ENCODE measurements at regions not wholly inside any gene's neighbourhood (a gene's known extent, or its start where the extent isn't known, plus 50 kb on each side); places are given as distances from the start of the nearest gene placed in this dataset.

GRCh38 chr5:3022665-3023064, 271.2 kb upstream of the IRX2 start:
- H3K36me3 ChIP-seq, result no peaks in the 10 kb centered on the region
- H3K4me1 ChIP-seq, result no peaks in the 10 kb centered on the region
- H3K27ac ChIP-seq, result no peak overlapping the region
- no peak for DNase-seq
- TF ChIP-seq CTCF (IDR thresholded peaks at IDR 0.05) (no peak), POLR2A (IDR thresholded peaks at IDR 0.05) (no peak)
- intact Hi-C loops (cut with DNase I; ENCODE audit: low total_unique reads), result no loop called here
- no peak overlapping the region for H3K4me3 ChIP-seq
- no peaks in the 10 kb centered on the region for H3K9me3 ChIP-seq
- no peaks in the 10 kb centered on the region for H3K27me3 ChIP-seq

DNA sequence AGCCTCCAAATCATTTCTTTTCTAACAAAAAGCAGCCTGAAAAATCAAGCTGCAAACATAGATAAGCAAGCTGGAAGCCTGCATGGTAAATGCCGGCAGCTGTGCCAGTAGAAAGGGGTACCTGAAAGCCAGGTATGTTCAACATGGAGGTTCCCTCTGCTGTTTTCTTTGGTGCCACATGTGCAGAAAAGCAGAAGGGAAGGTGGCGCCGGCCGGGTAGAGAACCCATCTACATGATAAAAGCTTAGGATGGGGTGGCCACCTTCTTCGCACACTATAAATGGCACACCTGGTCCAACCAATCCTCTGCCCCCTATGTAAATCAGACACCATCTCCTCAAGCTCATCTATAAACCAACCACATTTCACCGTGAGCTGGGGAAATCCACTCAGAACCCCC, 268.9 kb upstream of the IRX2 start:
- Histone ChIP-seq H3K4me1 (no peaks in the 10 kb centered on the region), H3K27ac (no peak overlapping the region), H3K36me3 (no peaks in the 10 kb centered on the region), H3K4me3 (no peak overlapping the region), H3K9me3 (no peaks in the 10 kb centered on the region), H3K27me3 (no peaks in the 10 kb centered on the region)
- intact Hi-C loops (cut with DNase I; ENCODE audit: low total_unique reads), result no loop called here
- no peak for TF ChIP-seq CTCF (IDR thresholded peaks at IDR 0.05)
- no peak for TF ChIP-seq POLR2A (IDR thresholded peaks at IDR 0.05)
- DNase-seq, result no peak

DNA sequence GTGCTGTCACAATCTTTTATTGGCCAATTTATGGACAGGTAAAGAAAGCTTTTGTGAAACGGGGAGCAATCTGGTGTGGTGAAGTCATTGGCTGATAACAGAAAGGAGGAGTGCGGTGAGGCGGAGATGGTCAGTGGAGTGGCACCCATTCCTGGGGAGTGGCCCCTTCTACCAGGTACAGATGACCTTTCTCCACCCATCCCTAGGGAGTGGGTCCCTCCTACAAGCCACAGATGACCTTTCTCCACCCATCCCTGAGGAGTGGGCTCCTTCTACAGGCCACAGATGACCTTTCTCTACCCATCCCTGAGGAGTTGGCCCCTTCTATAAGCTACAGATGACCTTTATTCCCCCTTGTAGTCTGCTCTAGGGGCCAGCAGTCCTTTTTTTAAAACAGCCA, 267.6 kb upstream of the IRX2 start:
- Histone ChIP-seq H3K4me1 (no peaks in the 10 kb centered on the region), H3K9me3 (no peaks in the 10 kb centered on the region), H3K27ac (no peak overlapping the region), H3K4me3 (no peak overlapping the region), H3K36me3 (no peaks in the 10 kb centered on the region), H3K27me3 (no peaks in the 10 kb centered on the region)
- no peak for TF ChIP-seq POLR2A (IDR thresholded peaks at IDR 0.05)
- no peak for TF ChIP-seq CTCF (IDR thresholded peaks at IDR 0.05)
- no peak for DNase-seq
- intact Hi-C loops (cut with DNase I; ENCODE audit: low total_unique reads), result no loop called here

- Histone ChIP-seq H3K27me3 (no peaks in the 10 kb centered on the region), H3K36me3 (no peaks in the 10 kb centered on the region), H3K4me3 (no peak overlapping the region), H3K9me3 (no peaks in the 10 kb centered on the region), H3K4me1 (no peaks in the 10 kb centered on the region), H3K27ac (no peak overlapping the region)
- intact Hi-C loops (cut with DNase I; ENCODE audit: low total_unique reads), result no loop called here
- DNase-seq, result no peak
- TF ChIP-seq CTCF (IDR thresholded peaks at IDR 0.05), result no peak
- no peak for TF ChIP-seq POLR2A (IDR thresholded peaks at IDR 0.05)
Observed at GRCh38 chr5:3011764-3012017, 260.2 kb upstream of the IRX2 start.

GRCh38 chr5:3010953-3011763, 259.7 kb upstream of the IRX2 start:
- H3K4me3 ChIP-seq, result no peak overlapping the region
- no peaks in the 10 kb centered on the region for H3K36me3 ChIP-seq
- TF ChIP-seq POLR2A (IDR thresholded peaks at IDR 0.05), result no peak
- no peak for TF ChIP-seq CTCF (IDR thresholded peaks at IDR 0.05)
- no peak for DNase-seq
- no peaks in the 10 kb centered on the region for H3K9me3 ChIP-seq
- H3K27me3 ChIP-seq, result no peaks in the 10 kb centered on the region
- no peaks in the 10 kb centered on the region for H3K4me1 ChIP-seq
- intact Hi-C loops (cut with DNase I; ENCODE audit: low total_unique reads), result no loop called here
- H3K27ac ChIP-seq, result no peak overlapping the region
